HepG2 (cell line): ENCODE measurements at regions not wholly inside any gene's neighbourhood (a gene's known extent, or its start where the extent isn't known, plus 50 kb on each side); places are given as distances from the start of the nearest gene placed in this dataset.
A peak's percentile ranks its signal among the peaks of the same experiment; 100 is the strongest.

Experiments
- ATAC-seq: fragments of 200-7000 bp; cut with Tn5 transposase; 3 replicates; pipeline ENCODE4 v1.9.1; 2020; ENCODE audit warnings: mild to moderate bottlenecking, moderate library complexity
- BruUV-seq: library from RNA; stranded (reverse); fragments of 400-500 nt; replicated peaks from 2 replicates; lab custom pipeline; 2021; lab: Mats Ljungman, UMichigan
- CTCF ChIA-PET: fragments of 300-600 bp; formaldehyde crosslinking; extraction: SDS; loops from one replicate; lab custom pipeline; 2021; ENCODE audit warnings: low total read pairs, inconsistent platforms, low intra/inter-chr PET ratio; lab: Yijun Ruan, JAX
- POLR2A ChIA-PET: fragments of 350-600 bp; sonication (Branson Sonifier 250); formaldehyde crosslinking; loops from one replicate; lab custom pipeline; 2020; ENCODE audit warnings: antibody characterized with exemption, inconsistent platforms; lab: Yijun Ruan, JAX
- DNase-seq: peaks from one replicate; pipeline ENCODE4 v3.0.0-alpha.2; 2015; ENCODE audit warnings: low spot score
- FAIRE-seq: peaks from 3 replicates; lab custom pipeline; 2011; peaks lifted over from hg19 to GRCh38; lab: Jason Lieb, UNC
- H2AFZ ChIP-seq: one replicate; pipeline ENCODE4 v1.6.1; 2011; ENCODE audit warnings: low read length, inconsistent platforms
- H3K27ac ChIP-seq: fragments of 300-600 bp; 3 replicates; pipeline ENCODE4 v1.8.0; 2011; ENCODE audit warnings: mixed run types, mild to moderate bottlenecking, mixed read lengths, low read length, inconsistent platforms; ENCODE audit not compliant: insufficient read depth; ENCODE audit errors: extremely low read length
- H3K27me3 ChIP-seq, 2 experiments: fragments of 200-600 bp in 1 of 2; 2 replicates in 1 of 2; 3 replicates in 1 of 2; pipeline versions ENCODE4 v1.6.0 to v1.8.0; 2011; ENCODE audit warnings: low read length in 2 of 2, mild to moderate bottlenecking in 2 of 2, moderate library complexity in 2 of 2, inconsistent platforms in 1 of 2; ENCODE audit not compliant: insufficient read depth in 2 of 2, control insufficient read depth in 1 of 2
- H3K36me3 ChIP-seq, 2 experiments: fragments of 200-600 bp in 1 of 2; replicated peaks in 1 of 2; 2 replicates in 1 of 2; 3 replicates in 1 of 2; pipeline versions ENCODE4 v1.5.1 to v1.8.0; 2011; ENCODE audit warnings: low read length in 2 of 2, inconsistent platforms in 1 of 2; ENCODE audit not compliant: insufficient read depth in 2 of 2, control insufficient read depth in 1 of 2
- H3K4me1 ChIP-seq: 2 replicates; pipeline ENCODE4 v1.5.1; 2012; ENCODE audit warnings: low read length, inconsistent platforms; ENCODE audit not compliant: insufficient read depth
- H3K4me2 ChIP-seq: 2 replicates; pipeline ENCODE4 v1.6.0; 2011; ENCODE audit warnings: low read depth, low read length, inconsistent platforms
- H3K4me3 ChIP-seq, 3 experiments: fragments of 200-600 bp in 1 of 3; sonication (generic), shearing (Covaris generic) in 1 of 3; replicated peaks in 1 of 3; 2 replicates each; pipeline ENCODE4 v1.5.1; 2011 to 2016; ENCODE audit warnings: low read length in 3 of 3, inconsistent platforms in 2 of 3, low read depth in 2 of 3, mild to moderate bottlenecking in 2 of 3, control low read depth in 1 of 3, mixed read lengths in 1 of 3; ENCODE audit not compliant: insufficient read depth in 1 of 3
- H3K79me2 ChIP-seq: one replicate; pipeline ENCODE4 v1.6.1; 2011; ENCODE audit warnings: low read length, inconsistent platforms; ENCODE audit not compliant: insufficient read depth
- H3K9ac ChIP-seq: 2 replicates; pipeline ENCODE4 v1.6.0; 2011; ENCODE audit warnings: mild to moderate bottlenecking, low read depth, low read length, inconsistent platforms; ENCODE audit not compliant: insufficient read depth
- H3K9me3 ChIP-seq: 2 replicates; pipeline ENCODE4 v1.5.1; 2012; ENCODE audit warnings: mild to moderate bottlenecking, low read length
- H4K20me1 ChIP-seq: 2 replicates; pipeline ENCODE4 v1.6.0; 2011; ENCODE audit warnings: inconsistent platforms, mild to moderate bottlenecking, low read length, moderate library complexity; ENCODE audit not compliant: insufficient read depth
- LCORL ChIP-seq, 2 experiments: fragments of 450-650 bp in 1 of 2; sonication (generic) in 1 of 2; formaldehyde crosslinking in 1 of 2; IDR thresholded peaks; 2 replicates each; pipeline versions ENCODE4 v1.5.0 to v1.6.1; 2017 to 2020; ENCODE audit warnings: antibody characterized with exemption in 1 of 2, missing genetic modification reagents in 1 of 2
- MAFF ChIP-seq: IDR thresholded peaks from 2 replicates; pipeline ENCODE4 v1.6.1; 2011; ENCODE audit warnings: low read depth, low read length, improper control_type of control experiment
- MAFK ChIP-seq, 2 experiments: IDR thresholded peaks in 1 of 2; conservative IDR thresholded peaks in 1 of 2; 2 replicates each; pipeline ENCODE4 v1.6.1; 2011; ENCODE audit warnings: improper control_type of control experiment in 2 of 2, low read length in 2 of 2
- MZF1 ChIP-seq: sonication (generic); formaldehyde crosslinking; IDR thresholded peaks from 2 replicates; pipeline ENCODE4 v1.8.1; 2023; ENCODE audit warnings: mild to moderate bottlenecking, missing genetic modification reagents, borderline replicate concordance
- NR1H2 ChIP-seq: sonication (generic); formaldehyde crosslinking; IDR thresholded peaks from 2 replicates; pipeline ENCODE4 v1.8.1; 2022; ENCODE audit warnings: low read depth, missing genetic modification reagents, borderline replicate concordance
- NR2F2 ChIP-seq: IDR thresholded peaks from 2 replicates; pipeline ENCODE4 v1.6.1; 2012; ENCODE audit warnings: low read depth, inconsistent platforms, borderline replicate concordance
- PAF1 ChIP-seq: IDR thresholded peaks from 2 replicates; pipeline ENCODE4 v1.6.1; 2016; ENCODE audit warnings: missing genetic modification reagents, missing compliant biosample characterization
- PHF20 ChIP-seq: sonication (generic); formaldehyde crosslinking; IDR thresholded peaks from 2 replicates; pipeline ENCODE4 v1.5.0; 2020; ENCODE audit warnings: mild to moderate bottlenecking, missing genetic modification reagents
- ZNF3 ChIP-seq: IDR thresholded peaks from 2 replicates; pipeline ENCODE4 v1.7.0; 2017; ENCODE audit warnings: inconsistent platforms
- ZNF484 ChIP-seq: sonication (generic); formaldehyde crosslinking; IDR thresholded peaks from 2 replicates; pipeline ENCODE4 v1.5.1; 2020; ENCODE audit warnings: mild to moderate bottlenecking, low read depth, missing genetic modification reagents, borderline replicate concordance
- ZNF563 ChIP-seq: sonication (generic); formaldehyde crosslinking; IDR thresholded peaks from 2 replicates; pipeline ENCODE4 v1.8.0; 2022; ENCODE audit warnings: mild to moderate bottlenecking, moderate library complexity, missing genetic modification reagents
- ZNF570 ChIP-seq: sonication (generic); formaldehyde crosslinking; IDR thresholded peaks from 2 replicates; pipeline ENCODE4 v1.4.0; 2020; ENCODE audit warnings: mild to moderate bottlenecking, missing genetic modification reagents, borderline replicate concordance
- ZNF746 ChIP-seq: sonication (generic); formaldehyde crosslinking; IDR thresholded peaks from 2 replicates; pipeline ENCODE4 v1.8.0; 2022; ENCODE audit warnings: mild to moderate bottlenecking, missing genetic modification reagents
- WGBS: methylation state at CpG from one replicate; pipeline ENCODE4 v1.1.6; 2017; ENCODE audit warnings: low lambda C conversion rate; 5-methylcytosine and 5-hydroxymethylcytosine counted together
- in situ Hi-C: cut with HindIII; loops from 2 replicates; pipeline ENCODE4 v1.10.0; 2017; ENCODE audit warnings: low pct_unique_long_range_greater_than_20kb; ENCODE audit not compliant: extremely low pct_ligation_motif_present
- intact Hi-C: fragments of 100-400 bp; cut with micrococcal nuclease; formaldehyde crosslinking; loops from one replicate; pipeline ENCODE4 v1.10.0; 2022; ENCODE audit not compliant: unreplicated experiment
- TF ChIP-seq, protein P1 (sequence below): sonication (generic); formaldehyde crosslinking; IDR thresholded peaks from 2 replicates; pipeline ENCODE4 v1.4.0; 2020; ENCODE audit warnings: missing genetic modification reagents, low read depth, mild to moderate bottlenecking, borderline replicate concordance
- TF ChIP-seq, protein P2 (sequence below): sonication (generic); formaldehyde crosslinking; IDR thresholded peaks from 2 replicates; pipeline ENCODE4 v1.8.0; 2022; ENCODE audit warnings: missing genetic modification reagents, mild to moderate bottlenecking, inconsistent platforms, borderline replicate concordance
- TF ChIP-seq, protein P3 (sequence below): sonication (generic); formaldehyde crosslinking; conservative IDR thresholded peaks from 2 replicates; pipeline ENCODE4 v1.8.1; 2023; ENCODE audit warnings: missing genetic modification reagents
- TF ChIP-seq, protein P4 (sequence below): sonication (generic); formaldehyde crosslinking; IDR thresholded peaks from 2 replicates; pipeline ENCODE4 v1.5.1; 2020; ENCODE audit warnings: missing genetic modification reagents, mild to moderate bottlenecking, borderline replicate concordance

DNA sequence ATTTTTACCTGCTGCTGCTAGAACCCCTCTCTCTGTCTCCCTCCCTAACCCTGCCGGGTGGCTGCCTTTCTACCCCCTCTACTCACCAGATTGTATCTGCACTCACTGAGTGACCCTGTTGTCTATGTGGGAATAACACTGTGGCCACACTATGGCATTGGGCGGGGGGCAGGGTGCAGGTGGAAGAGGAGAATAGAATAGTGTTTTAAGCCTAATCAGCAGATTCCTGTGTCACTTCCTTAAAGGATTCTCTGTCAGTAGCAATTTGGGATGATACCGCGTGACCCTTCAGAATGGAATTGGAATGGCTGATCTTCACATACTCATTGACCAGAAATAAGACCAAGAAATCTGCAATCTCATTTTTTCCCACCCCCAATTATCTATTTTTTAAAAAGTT is 67.1 kb upstream of the ANKRD1 start:
- Histone ChIP-seq H3K27ac (no peak overlapping the region), H3K4me1 (no peaks in the 10 kb centered on the region), H3K9ac (no peak overlapping the region), H3K4me2 (no peak overlapping the region), H3K27me3 (no peaks in the 10 kb centered on the region; a peak in 1 of 5 replicates), H3K36me3 (no peaks in the 10 kb centered on the region), H3K9me3 (no peaks in the 10 kb centered on the region), H2AFZ (no peak overlapping the region), H3K79me2 (no peaks in the 10 kb centered on the region), H3K4me3 (no peak overlapping the region), H4K20me1 (no peaks in the 10 kb centered on the region)
- in situ Hi-C loops (no loop called here), intact Hi-C loops (no loop called here)
- FAIRE-seq (no peak), DNase-seq (no peak), ATAC-seq (no peak)
- CTCF ChIA-PET, result no interaction called here
- TF ChIP-seq, protein P1, sequence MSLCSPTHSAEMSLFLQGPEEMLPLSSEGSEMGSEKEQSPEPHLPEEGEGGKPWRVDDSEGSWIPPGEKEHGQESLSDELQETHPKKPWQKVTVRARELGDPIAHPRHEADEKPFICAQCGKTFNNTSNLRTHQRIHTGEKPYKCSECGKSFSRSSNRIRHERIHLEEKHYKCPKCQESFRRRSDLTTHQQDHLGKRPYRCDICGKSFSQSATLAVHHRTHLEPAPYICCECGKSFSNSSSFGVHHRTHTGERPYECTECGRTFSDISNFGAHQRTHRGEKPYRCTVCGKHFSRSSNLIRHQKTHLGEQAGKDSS (CRISPR knock-in tag), result no peak
- TF ChIP-seq, protein P2, sequence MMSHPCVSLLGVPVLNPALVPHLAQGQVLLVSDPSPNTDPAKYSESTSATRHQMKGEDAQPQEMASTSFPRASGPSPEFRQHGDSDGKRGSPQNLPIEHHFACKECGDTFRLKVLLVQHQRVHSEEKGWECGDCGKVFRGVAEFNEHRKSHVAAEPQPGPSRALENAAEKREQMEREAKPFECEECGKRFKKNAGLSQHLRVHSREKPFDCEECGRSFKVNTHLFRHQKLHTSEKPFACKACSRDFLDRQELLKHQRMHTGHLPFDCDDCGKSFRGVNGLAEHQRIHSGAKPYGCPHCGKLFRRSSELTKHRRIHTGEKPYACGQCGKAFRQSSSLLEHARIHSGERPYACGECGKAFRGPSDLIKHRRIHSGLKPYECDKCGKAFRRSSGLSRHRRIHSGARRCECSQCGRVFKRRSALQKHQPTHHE (CRISPR knock-in tag), result no peak
- TF ChIP-seq ZNF746, result no peak
- no peak for TF ChIP-seq ZNF563 (CRISPR knock-in tag)
- TF ChIP-seq ZNF484 (CRISPR knock-in tag), result no peak
- TF ChIP-seq PAF1 (CRISPR knock-in tag), result no peak
- TF ChIP-seq MZF1 (CRISPR knock-in tag), result no peak
- peak; percentile 80 to 84 for TF ChIP-seq MAFK (conservative IDR thresholded peaks at IDR 0.05 in 1 of 2, IDR thresholded peaks at IDR 0.05 in 1 of 2; ENCODE audit: low read length in 2 of 2)
- TF ChIP-seq ZNF570 (CRISPR knock-in tag), result no peak
- no peak for TF ChIP-seq NR2F2
- peak; percentile 76 for TF ChIP-seq MAFF
- TF ChIP-seq, protein P3, sequence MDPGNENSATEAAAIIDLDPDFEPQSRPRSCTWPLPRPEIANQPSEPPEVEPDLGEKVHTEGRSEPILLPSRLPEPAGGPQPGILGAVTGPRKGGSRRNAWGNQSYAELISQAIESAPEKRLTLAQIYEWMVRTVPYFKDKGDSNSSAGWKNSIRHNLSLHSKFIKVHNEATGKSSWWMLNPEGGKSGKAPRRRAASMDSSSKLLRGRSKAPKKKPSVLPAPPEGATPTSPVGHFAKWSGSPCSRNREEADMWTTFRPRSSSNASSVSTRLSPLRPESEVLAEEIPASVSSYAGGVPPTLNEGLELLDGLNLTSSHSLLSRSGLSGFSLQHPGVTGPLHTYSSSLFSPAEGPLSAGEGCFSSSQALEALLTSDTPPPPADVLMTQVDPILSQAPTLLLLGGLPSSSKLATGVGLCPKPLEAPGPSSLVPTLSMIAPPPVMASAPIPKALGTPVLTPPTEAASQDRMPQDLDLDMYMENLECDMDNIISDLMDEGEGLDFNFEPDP (CRISPR knock-in tag), result no peak
- no peak for TF ChIP-seq ZNF3 (CRISPR knock-in tag)
- TF ChIP-seq NR1H2 (CRISPR knock-in tag), result no peak
- TF ChIP-seq LCORL (IDR thresholded peaks at IDR 0.05), result no peak
- TF ChIP-seq LCORL (CRISPR knock-in tag; IDR thresholded peaks at IDR 0.05), result no peak
- TF ChIP-seq, protein P4, sequence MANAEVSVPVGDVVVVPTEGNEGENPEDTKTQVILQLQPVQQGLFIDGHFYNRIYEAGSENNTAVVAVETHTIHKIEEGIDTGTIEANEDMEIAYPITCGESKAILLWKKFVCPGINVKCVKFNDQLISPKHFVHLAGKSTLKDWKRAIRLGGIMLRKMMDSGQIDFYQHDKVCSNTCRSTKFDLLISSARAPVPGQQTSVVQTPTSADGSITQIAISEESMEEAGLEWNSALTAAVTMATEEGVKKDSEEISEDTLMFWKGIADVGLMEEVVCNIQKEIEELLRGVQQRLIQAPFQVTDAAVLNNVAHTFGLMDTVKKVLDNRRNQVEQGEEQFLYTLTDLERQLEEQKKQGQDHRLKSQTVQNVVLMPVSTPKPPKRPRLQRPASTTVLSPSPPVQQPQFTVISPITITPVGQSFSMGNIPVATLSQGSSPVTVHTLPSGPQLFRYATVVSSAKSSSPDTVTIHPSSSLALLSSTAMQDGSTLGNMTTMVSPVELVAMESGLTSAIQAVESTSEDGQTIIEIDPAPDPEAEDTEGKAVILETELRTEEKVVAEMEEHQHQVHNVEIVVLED (CRISPR knock-in tag), result no peak
- no peak for TF ChIP-seq PHF20 (CRISPR knock-in tag)
- no TSS peak for BruUV-seq
- POLR2A ChIA-PET, result no interaction called here
- WGBS, result 67% methylated on average over 4 of the region's 4 CpGs
